IPS-18c (cell line): ENCODE measurements at regions not wholly inside any gene's neighbourhood (a gene's known extent, or its start where the extent isn't known, plus 50 kb on each side); places are given as distances from the start of the nearest gene placed in this dataset.
"Not testable (repeated sequence)": the region's sequence is repeated elsewhere in the genome, so short reads cannot be mapped to it uniquely, and the experiment has no call there.

Experiments
- H3K4me3 ChIP-seq: 2 replicates; pipeline ENCODE4 v1.7.0; 2013; ENCODE audit warnings: low read depth, mild to moderate bottlenecking, low read length, moderate library complexity; ENCODE audit not compliant: insufficient read depth
- H3K9me3 ChIP-seq: one replicate; pipeline ENCODE4 v1.6.1; 2013; ENCODE audit warnings: mild to moderate bottlenecking, low read length, moderate library complexity; ENCODE audit not compliant: control insufficient read depth, insufficient read depth

DNA sequence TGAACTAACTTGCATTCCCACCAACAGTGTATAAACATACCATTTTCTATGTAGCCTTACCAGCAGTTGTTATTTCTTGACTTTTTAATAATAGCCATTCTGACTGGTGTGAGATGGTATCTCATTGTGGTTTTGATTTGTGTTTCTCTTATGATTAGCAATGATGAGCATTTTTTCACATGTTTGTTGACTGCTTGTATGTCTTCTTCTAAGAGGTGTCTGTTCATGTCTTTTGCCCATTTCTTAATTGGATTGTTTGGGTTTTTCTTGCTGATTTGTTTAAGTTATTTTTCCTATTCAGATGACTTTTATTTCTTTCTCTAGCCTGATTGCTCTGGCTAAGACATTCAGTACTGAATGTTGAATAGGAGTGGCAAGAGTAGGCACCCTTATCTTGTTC lies 230.3 kb downstream of the DAD1 start:
- H3K4me3 ChIP-seq: no peak overlapping the region
- H3K9me3 ChIP-seq: no peaks in the 10 kb centered on the region

DNA sequence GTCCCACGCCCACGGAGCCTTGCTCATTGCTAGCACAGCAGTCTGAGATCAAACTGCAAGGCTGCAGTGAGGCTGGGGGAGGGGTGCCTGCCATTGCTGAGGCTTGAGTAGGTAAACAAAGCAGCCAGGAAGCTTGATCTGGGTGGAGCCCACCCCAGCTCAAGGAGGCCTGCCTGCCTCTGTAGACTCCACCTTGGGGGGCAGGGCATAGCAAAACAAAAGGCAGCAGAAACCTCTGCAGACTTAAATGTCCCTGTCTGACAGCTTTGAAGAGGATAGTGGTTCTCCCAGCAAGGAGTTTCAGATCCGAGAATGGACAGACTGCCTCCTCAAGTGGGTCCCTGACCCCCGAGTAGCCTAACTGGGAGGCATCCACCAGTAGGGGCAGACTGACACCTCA lies 239.7 kb downstream of the DAD1 start:
- not testable (repeated sequence) for H3K4me3 ChIP-seq, H3K9me3 ChIP-seq

DNA sequence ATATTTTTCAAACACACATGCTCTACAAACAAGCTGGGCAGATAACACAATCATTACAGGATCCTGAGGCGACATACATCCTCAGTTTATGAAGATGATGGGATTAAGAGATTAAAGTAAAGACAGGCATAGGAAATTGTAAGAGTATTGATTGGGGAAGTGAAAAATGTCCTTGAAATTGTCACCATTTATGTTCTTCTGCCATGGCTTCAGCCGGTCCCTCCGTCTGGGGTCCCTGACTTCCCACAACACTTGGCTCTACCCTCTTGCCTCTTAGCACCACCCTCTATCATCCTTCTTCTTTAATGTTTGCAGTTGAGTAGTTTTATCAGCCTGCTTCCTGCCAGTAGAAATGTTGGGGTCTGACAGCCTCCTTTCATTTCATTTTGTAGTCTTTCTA lies 244.4 kb downstream of the DAD1 start:
- Histone ChIP-seq H3K4me3 (no peak overlapping the region), H3K9me3 (peaks cover 6% of the 10 kb centered on the region)

DNA sequence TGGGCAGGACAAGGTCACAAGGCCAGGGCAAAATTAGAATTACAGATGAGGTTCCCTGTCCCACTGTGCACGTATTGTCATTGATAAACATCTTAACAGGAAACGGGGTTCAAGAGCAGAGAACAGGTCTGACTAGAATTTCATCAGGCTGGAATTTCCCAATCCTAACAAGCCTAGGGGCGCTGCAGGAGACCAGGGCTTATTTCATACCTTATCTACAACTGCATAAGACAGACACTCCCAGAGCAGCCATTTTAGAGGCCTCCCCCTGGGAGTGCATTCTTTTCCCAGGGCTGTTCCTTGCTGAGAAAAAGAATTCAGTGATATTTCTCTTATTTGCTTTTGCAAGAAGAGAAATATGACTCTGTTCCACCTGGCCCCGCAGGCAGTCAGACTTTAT lies 244.8 kb downstream of the DAD1 start:
- H3K9me3 ChIP-seq, H3K4me3 ChIP-seq: not testable (repeated sequence)

DNA sequence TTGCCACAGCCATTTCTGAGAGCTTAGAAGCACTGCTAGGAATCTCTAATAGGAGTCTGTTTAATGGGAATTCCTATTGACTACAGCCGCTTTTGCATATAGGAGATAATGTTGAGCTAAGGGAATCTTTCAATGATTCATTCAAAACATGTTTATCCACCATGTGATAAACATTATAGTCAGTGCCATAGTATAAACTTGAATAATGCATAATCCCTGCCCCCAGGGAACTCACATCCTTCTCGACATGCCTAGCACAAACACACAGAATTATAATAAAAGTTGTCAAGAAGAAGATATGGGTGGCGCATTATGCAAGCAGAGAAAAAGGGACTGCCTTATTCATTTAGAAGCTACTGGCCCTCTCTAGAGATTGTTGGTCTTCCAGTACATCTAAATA lies 248.0 kb downstream of the DAD1 start:
- Histone ChIP-seq H3K9me3 (peaks cover 6% of the 10 kb centered on the region), H3K4me3 (no peak overlapping the region)

DNA sequence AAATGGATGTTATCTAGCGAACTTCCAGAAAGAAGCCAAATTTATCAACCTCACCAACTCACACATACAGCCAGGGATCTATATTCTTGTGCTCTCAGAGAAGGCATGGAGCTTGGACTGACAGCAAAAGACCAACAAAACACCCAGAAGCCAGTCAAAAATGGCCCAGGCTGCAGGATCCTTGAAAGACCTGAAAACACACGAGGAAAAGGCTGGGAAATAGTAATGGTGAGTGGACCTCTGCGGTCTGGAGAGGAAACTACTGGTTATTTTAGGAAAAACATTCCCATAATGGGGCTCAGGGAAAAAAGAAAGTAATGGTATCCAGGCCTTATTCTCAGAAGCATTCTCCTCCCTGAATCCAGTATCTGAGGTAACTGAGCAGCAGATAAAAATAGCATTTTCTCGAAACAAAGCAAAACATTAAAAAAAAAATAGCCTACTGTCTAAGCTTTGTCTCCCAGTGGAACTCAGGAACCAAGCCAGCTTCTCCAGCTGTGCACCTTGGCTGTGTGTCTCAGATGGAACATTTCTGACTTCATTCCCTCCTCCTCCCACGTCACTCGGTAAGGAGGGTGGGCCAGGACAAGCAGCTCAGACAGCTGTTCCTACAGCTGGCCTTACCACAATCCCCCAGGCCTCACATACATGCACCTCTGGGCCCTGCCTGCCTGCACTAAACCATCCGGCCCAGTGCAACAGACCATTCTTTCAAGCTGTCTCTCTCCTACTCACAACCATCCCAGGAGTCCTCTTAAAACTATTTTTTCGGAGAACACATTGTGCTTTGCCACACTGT lies 249.9 kb downstream of the DAD1 start:
- Histone ChIP-seq H3K4me3 (no peak overlapping the region), H3K9me3 (peaks cover 6% of the 10 kb centered on the region)

DNA sequence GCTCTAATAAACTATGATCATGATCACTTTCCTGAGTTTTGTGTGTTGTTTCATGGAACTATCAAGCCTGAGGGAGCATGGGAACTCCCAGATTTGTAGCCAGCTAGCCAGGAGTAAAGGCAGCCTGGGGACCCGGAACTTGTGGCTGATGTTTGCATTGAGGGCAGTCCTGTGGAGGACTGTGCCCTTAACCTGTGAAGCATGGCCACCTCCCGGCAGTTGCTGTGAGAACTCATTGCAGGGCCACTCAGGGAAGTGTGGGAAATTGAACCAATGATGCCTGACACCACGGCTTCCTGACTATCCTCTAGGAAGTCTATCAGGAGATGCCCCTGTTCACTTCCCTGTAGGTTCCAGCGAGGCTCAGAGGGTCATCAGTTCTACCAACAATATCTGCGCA lies 250.6 kb downstream of the DAD1 start:
- no peaks in the 10 kb centered on the region for H3K9me3 ChIP-seq

DNA sequence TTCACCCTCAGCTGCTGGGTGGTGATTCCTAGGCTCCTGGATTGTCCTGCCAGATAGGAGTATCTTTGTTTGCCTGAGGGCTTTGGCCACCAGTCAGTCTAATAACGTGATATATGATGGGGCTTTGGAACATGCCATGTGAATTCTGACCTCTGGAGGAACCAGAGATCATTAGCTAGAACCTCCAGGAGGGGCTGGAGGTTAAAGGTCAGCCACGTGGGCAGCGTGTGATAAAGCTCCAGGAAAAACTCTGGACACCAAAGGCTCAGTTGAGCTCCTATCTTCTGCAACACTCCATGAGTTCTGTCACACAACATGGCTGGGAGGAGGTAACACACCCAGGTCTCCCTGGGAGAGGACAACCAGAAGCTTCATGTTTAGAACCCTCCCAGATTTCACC lies 251.1 kb downstream of the DAD1 start:
- no peak overlapping the region for H3K4me3 ChIP-seq
- no peaks in the 10 kb centered on the region for H3K9me3 ChIP-seq

More for the DNA sequence above, 250.6 kb downstream of the DAD1 start:
- no peak overlapping the region for H3K4me3 ChIP-seq

DNA sequence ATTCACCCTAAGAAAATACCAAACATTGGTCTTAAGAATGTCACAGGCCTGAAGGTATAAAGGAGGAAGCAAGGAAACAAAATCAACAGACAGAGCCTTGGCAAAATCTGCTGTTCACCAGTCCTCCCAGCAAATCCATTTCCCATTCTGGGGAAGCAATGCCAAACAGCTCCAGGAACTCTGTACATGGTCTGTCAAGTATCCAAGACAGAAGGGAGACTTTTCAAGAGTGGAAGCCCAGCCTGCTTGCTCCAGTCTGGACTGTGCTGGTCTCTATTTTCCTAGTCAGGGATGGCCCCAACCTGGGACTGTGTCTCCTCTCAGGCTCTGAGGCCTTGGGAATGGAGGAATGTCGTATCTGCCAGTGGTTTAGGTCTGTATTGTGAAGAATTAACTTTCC lies 251.5 kb downstream of the DAD1 start:
- H3K4me3 ChIP-seq: no peak overlapping the region
- H3K9me3 ChIP-seq: no peaks in the 10 kb centered on the region

DNA sequence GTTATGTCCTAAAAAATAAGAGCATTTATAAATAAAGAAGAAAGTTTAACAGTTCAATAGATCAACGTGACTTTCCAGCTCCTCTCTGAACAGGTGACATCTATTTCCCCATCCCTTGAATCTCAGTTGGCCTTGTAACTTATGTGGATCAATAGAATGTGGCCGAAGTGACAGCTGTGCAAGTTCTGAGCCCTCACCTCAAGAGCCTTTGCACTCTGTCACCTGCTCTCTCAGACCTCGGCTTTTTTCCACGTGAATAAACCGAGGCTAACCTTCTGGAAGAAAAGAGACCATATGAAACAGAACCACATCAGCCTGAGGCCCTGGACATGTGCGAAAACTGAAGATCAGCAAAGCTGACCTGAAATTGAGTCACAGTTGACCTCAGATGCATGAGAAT lies 253.0 kb downstream of the DAD1 start:
- peaks cover 3% of the 10 kb centered on the region for H3K9me3 ChIP-seq
- no peak overlapping the region for H3K4me3 ChIP-seq

DNA sequence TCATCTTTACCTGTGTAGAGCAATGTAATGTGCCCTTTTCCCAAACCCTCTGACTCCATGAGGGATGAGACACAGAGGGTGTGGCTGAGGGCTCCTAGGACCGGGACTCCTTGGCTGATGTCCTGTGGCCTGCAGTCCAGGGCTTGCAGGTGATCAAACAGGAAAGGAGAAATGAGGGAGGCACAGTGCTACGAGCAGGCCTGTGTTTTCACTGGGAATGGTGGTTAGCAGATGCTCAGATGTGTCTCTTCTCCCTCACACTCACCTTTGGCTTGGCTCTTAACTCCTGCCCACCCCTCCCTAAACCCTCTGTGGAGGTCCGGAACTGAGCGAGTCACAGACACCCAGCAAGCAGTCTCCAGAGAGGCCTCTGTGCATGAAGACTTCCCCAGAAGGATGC lies 254.4 kb downstream of the DAD1 start:
- Histone ChIP-seq H3K9me3 (peaks cover 3% of the 10 kb centered on the region), H3K4me3 (no peak overlapping the region)

DNA sequence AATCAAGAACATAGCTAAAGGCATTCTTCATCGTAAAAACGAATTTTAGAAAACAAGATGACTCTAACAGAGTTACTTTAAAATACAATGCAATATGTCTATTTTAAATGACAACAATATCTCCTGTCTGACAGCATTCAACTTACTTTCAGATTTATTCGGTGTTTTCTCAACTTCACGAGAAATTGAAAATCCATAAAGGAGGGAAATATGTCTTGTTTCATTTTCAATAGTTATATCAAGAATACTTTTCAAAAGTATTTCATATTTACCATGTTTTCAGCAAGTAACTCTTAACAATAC lies 254.8 kb downstream of the DAD1 start:
- Histone ChIP-seq H3K9me3 (peaks cover 3% of the 10 kb centered on the region), H3K4me3 (no peak overlapping the region)

DNA sequence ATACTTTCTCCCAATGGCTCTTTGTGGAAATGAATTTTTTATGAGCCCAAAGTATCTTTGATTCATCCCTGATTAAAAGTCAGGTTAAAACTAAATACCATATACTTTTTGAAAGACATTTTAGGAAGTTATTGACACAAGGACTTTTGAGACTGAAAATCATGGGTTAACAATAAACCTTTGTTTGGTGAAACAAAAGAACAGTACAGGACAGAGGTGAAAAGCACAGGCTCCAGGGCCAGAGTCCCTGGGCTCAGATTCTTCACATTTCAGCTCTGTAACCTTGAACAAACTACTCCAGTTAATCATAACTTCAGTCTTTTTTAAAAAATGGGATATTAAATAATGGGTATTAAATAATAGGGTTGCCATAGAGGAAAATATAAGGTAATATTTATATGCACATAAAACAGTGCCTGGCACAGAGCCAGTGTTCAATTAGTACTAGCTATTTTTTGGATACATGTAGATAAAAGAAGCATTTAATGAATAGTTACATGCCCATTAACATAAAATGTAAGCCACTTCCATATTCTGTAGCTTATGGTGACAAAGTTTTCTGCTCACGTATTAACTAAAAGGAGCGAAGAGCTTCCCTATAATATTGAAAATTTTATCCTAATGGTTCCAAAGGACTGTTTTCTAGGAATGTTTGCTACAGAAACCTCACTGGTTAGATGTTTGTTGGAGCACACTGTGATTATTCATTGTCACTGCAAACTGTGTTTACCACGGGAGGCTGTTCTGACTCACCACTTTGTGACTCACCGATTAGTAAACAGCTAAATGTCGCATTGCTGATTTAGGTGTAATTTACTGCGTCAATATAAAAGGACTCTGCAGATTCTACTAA lies 255.4 kb downstream of the DAD1 start:
- Histone ChIP-seq H3K9me3 (peaks cover 3% of the 10 kb centered on the region), H3K4me3 (no peak overlapping the region)

DNA sequence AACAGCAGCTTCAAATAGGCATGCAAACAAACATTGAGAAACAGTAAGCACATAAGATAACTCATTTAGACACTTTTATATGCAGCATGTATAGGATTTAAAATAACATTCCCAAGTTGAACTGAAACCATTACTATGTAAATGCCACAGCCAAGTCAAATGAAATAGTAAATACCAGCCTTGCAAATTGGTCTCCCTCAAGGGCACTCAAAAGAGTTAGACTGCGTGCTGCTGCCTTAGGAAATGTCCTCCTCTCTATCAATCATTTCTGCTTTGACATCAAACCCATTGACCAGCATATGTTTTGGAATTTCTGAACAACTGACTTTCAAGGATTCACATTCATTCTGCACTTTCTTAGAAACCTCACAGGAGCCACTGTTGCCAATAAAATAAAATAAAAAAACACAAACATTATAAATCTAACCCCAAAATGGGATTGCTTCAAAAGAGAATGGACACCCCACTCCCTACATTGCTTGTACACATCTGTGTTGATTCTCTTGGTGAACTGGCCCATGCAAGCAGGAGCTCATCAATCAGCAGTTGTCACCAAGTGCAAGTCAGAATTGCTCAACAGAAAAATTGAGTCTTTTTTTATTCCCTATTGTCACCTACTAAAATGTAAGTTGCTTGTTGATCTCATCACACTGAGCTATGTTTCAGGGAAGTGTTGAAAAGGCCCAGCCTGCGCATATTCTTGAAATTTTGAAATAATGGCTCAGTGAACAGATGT lies 256.2 kb downstream of the DAD1 start:
- no peak overlapping the region for H3K4me3 ChIP-seq
- peaks cover 3% of the 10 kb centered on the region for H3K9me3 ChIP-seq

DNA sequence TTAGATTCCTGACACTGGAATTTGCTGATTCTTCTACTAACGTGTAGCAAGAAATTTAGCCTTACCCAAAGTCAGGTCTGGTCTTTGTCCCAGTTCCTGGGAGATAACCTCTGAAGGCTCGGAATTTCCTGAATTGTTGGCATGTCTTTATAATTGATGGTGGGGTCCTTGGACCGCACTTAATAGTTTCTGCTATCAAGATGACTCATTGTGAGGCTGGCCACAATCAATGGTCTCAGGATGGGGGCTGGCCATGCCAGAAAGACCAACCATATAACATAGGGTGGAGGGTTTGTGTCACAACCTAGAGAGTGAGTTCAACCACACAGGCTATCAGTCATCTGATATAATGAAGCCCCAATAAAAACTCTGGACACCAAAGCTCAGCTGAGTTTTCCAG lies 259.7 kb downstream of the DAD1 start:
- H3K4me3 ChIP-seq: no peak overlapping the region; the same call in 1 of the 2 replicates
- peaks cover 3% of the 10 kb centered on the region for H3K9me3 ChIP-seq

DNA sequence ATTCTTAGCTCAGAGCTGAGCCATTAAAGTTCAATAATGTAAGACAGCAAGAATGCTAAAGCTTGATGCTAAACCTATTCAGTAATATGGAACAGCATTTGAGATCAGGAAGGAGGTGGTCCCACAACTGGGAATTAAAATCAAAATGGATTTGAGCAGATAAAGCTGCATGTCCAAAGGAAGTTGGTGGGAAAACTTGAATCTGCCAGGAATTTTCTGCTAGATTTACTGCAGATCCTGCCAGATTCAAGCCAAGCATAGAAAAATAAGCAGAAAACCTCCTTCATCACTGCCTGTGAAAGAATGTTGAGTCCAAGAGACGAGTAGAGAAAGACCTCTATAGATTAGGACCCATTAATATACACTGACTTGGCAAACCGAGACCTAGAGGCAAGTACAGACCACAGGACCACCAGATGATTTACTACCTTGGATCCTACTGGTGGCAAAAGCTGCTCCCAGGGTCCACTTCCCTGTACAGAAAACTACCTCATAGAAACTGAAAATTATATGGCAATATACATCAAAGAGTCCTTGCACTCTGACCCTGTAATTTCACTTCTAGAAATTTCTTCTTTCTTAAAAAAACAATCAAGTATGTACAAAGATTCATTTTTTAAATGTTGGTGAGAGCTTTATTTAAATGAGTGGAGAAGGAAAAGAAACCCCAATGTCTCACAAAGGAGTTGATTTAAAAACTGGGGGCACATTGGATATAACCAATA lies 263.2 kb downstream of the DAD1 start:
- no peak overlapping the region for H3K4me3 ChIP-seq
- H3K9me3 ChIP-seq: no peaks in the 10 kb centered on the region

DNA sequence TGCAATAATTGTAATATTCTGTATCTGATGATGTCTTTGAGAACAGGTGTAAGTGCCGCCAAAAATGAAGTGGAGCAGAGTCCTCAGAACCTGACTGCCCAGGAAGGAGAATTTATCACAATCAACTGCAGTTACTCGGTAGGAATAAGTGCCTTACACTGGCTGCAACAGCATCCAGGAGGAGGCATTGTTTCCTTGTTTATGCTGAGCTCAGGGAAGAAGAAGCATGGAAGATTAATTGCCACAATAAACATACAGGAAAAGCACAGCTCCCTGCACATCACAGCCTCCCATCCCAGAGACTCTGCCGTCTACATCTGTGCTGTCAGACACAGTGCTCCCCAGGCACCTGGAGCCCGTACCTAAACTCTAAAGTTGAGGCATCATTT lies 268.7 kb downstream of the DAD1 start:
- Histone ChIP-seq H3K9me3 (no peaks in the 10 kb centered on the region), H3K4me3 (no peak overlapping the region)
